ENCODE measurements at regions not wholly inside any gene's neighbourhood (a gene's known extent, or its start where the extent isn't known, plus 50 kb on each side); places are given as distances from the start of the nearest gene placed in this dataset.
"Not testable (repeated sequence)": the region's sequence is repeated elsewhere in the genome, so short reads cannot be mapped to it uniquely, and the experiment has no call there.

DNA sequence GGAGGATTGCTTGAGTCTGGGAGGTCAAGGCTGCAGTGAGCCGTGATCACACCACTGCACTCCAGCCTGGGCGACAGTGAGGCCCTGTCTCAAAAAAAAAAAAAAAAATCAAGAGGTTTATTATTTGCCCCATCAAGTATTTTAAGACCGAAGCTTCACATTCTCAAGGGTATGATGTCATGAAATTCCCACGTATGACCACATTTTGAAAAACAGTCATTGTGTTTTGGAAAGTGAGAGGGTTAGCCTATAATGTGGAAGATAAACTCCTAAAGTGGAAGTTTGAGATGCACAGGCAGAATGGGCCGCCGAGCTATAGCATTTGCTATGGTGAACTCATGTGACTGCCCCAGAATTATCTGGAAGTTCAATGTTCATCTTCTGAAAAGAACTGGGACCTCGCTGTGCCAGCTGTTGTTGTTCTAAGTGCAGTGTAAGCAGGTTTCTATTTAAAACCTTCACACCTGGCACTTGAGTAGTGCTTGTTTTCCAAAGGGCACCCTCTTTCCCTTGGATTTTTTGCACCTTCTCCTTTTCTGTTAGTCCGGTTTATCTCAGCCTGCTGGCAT lies 96.9 kb upstream of the SLC25A33 start:
- DNase-seq, result peak; percentile 97

GRCh38 chr1:9442986-9443385 lies 96.3 kb upstream of the SLC25A33 start:
- DNase-seq, result no peak

- peak; percentile 34 for DNase-seq
These were observed 95.3 kb upstream of the SLC25A33 start for GRCh38 chr1:9443913-9444445.

DNA sequence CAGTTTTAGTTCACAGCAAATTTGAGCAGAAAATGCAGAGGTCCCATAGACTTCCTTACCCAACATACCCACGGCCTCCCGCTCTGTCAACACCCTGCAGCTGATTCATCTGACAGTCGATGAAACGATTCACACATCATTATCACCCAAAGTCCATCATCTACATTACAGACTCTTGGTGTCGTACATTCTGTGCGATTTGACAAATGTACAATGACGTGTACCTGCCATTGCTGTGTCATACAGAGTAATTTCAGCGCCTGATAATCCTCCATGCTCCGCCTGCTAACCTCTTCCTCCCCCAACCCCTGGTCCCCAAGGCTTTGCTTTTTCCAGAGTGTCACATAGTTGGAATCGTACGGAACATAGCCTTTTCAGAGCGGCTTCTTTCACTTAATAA lies 94.7 kb upstream of the SLC25A33 start:
- no peak for DNase-seq

- not testable (repeated sequence) for DNase-seq
These were observed 94.2 kb upstream of the SLC25A33 start for GRCh38 chr1:9445081-9445480.

DNA sequence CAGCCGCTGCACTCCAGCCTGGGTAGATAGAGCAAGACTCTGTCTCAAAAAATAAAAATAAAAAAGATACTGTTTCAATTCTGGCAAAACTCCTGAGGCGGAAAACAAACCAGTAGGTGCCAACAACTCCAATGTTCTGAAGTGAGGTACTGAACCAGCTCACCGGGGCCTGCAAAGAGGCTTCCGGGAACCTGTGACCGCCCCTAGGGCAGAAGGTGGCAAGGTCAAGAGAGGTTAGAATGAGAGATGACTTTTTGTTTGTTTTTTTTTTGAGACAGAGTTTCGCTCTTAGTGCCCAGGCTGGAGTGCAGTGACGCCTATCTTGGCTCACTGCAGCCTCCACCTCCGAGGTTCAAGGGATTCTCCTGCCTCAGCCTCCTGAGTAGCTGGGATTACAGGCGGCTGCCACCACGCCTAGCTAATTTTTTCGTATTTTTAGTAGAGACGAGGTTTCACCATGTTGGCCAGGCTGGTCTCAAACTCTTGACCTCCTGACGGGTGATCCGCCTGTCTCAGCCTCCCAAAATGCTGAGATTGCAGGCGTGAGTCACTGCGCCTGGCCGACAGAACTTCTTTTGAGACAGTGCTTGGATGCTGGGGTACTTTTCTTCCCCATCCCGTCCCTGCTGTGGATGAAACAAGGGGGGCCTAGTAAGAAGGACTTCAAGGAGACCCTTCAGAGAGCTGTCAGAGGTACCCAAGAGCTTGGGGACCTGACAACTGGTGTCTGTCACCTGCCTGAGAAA lies 91.9 kb upstream of the SLC25A33 start:
- DNase-seq, result no peak

DNA sequence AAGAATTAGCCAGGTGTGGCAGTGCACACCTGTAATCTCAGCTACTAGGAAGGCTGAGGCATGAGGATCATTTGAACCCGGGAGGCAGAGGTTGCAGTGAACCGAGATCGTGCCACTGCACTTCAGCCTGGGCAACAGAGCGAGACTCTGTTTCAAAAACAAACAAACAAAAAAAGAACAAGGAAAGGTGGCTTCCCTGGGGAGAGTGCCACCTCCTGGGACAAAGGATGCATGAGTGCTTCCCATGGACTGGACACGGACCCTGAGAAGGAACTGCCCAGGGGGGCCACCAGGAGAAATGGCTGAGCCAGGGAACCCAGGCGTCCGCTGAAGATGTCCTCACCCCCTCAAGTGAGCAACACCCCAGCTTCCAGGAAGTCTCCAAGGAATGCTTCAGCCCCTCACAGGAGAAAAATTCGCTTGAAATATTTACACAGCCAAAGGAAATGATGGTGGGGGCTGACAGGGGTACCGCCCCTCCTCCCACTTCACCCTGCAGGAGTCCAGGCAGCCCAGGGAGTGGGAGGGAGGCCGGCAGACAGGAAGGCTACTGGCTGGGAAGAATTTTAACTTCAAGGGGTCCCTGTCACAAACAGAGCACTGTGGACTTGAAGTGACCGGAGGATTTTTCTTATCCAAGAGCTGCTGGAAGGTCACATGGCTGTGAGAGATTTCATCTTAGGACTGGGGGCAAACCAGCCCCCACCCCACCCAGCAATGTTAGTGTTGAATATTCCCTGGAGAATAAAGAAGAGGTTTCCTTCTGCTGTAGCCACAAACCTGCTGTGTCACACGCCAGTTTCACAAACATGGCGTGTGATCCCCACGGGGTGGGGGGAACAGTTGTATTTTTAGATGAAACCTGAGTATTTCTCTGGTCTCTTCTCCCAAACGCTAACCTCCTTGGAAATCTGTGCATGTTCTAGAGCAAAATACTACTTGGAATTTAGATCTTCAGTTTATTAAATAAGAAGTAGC lies 90.8 kb upstream of the SLC25A33 start:
- no peak for DNase-seq

DNA sequence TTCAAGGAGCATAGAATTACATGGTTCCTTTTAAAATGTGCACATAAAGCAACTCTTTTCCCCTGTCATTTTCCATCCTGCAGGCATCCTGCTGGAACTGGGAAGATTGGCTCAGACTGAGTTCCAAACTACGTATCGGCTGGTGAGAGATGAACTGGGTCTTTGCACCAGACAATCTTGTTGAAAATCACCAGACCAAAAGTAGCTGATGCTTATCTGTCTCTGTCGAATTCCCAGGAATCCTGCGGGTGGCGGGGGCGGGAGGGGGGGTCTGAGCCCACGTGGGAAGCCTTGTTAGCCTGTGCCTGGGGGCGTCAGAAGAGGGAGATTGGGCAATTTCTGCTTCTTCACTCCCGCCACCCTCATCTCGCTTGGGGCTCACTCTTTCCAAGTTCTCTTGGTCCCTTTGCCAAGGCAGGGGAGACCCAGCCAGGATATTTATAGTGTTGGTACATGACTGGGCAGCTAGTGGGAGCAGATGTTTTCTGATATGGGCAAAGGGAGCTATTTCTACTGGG lies 90.1 kb upstream of the SLC25A33 start:
- DNase-seq, result no peak

GRCh38 chr1:9449976-9450696 lies 89.1 kb upstream of the SLC25A33 start:
- no peak for DNase-seq

DNA sequence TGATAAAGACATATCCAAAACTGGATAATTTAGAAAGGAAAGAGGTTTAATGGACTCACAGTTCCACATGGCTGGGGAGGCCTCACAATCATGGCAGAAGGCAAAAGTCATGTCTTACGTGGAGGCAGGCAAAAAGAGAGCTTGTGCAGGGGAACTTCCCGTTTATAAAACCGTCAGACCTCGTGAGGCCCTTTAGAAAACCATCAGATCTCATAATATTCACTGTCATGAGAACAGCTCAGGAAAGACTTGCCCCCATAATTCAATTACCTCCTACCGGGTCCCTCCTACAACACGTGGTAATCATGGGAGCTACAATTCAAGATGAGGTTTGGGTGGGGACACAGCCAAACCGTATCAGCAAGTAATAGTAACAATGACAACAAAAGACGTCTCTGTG lies 88.2 kb upstream of the SLC25A33 start:
- DNase-seq, result no peak

DNA sequence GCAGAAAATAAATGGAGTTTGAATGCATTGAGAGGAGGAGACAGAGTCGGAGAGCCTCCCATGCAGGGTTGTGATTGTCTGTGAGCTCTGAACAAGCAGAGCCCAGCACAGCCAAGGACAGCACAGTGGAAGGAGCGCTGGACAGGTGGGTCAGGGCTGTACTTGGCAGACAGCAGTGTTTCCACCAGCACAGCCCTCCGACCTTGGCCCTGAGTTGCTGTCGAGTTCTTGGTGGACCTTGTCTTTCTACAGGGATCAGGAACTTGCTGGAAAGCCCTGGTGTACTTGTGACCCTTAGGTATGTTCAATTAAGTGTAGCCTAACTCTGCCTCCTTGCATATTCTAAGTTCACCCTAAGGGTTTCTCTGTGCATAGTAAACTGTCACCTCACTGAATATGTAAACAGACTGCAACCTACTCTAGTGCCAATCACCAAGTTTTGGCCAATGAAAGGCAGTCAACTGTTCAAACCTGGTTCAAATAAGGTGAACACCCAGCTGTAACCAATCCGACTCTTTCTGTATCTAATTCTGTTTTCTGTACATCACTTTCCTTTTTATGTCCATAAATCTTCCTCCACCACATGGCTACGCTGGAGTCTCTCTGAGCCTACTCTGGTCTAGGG lies 86.6 kb upstream of the SLC25A33 start:
- no peak for DNase-seq

DNA sequence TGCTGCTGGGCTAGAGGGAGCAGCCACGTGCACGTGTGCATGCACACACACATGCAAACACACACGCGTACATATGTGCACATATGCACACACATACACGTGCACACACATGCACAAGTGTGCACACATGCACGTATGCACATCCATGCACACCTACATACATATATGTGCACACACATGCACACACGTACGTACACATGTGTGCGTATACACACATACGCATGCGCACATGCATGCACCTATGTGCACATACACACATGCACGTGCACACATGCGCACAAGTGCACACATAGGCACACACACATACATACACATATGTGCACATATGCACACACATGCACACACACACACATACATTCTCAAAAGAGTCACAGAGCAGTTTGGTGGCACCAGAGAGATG lies 85.9 kb upstream of the SLC25A33 start:
- no peak for DNase-seq

DNA sequence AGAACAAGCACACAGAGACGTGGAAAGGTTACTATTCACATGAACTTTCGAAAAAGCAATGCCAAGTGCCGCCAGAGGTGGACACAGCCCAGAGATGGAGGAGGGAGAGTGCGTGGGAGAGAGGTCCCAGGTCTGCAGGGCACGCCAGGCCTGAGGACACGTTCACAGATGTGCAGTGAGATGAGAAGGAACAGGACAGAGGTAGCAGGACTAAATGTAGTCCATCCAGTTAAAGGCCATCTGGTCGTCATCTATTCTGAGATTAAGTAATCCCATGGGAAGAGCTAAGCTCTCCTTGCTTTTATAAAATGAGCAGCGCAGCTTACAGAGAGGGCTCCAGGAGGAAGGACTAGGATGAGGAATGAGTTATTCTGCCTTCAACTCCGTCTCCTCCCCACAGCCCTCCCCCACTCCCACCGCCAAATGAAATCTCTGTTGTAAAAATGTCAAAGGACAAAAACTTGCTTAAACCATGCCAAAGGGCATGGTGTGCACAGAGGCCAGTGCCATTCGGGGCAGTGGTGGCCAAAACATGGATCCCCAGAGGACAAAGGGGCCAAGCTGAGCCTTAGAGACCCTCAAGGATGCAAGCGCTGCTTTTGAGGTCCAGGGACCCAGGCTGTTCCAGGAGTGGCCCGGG lies 85.4 kb upstream of the SLC25A33 start:
- no peak for DNase-seq

DNA sequence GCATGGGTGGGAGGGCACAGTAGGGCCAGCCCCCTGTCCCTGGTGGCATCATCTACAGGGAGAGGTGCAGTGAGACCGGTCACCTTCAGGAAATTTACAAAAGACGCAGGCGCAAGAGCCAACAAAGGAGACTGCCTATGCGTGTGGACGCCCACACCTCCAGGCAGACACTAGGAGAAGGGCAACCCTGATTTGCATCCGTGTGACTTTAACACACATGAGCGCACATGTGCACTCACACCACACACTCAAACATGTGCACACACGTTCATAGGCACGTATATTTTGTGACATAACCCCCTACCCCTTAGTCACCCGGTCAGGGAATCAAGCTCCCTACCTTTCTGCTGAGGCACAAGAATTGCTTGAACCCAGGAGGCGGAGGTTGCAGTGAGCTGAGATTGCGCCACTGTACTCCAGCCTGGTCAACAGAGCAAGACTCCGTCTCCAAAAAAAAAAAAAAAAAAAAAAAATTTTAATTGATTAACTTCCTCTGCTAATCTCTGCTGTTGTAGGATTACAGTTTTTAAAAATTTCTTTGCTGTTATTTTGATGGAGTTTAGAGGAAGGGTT lies 84.7 kb upstream of the SLC25A33 start:
- DNase-seq, result no peak

DNA sequence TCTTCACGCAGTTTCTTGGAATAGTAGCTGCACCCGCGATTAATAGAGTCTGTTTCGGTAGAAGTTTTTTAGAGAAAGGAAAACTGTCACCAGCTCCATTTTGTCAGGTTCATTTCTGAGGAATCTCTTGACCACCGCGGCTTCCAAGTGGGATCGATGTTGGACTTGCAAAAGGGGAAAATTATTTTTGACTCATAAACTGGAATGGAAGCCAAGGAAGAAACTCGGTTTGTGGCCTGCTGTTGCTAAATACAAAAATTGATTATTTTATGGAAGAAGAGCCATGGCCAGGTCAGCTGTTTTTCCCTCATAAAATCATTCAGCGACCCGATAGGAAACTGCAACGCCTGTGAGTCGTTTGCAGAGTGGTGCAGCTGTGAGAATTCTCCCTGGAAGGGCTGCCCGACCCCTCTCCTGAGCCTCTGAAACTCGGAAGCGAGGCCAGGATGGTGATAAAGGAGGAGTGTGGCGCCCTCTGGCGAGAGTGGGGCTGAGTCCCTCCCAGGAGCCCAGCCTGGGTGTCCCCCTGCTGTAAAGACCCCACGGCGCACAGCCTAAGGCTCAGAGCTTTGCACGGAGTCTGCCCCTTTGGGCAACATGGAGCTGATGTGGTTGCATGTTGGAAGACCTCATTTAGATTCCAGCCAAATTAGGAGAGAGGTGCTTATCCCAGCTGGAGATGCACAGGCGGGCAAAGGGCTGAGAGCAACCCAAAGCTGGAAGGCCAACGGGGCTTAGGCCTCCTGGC lies 83.6 kb upstream of the SLC25A33 start:
- peak; percentile 91 for DNase-seq

DNA sequence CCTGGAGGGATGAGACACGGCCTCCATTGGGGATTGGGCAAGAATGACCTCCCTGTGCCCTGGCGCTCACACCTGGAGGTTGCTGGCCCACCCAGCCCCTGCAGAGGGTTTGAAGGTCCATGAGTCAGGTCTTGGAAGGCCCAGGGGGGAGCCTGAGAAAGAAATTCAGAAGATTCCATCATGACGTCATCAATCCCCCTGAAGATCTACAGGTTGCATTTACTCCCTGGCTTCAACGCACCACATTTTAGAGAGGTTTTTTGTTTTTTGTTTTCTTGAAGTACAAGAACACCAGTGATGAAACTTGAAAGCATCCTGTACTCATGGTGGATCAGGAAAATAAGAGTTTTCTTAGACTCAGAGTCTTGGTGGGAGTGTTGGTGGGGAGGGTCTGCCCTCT lies 82.4 kb upstream of the SLC25A33 start:
- DNase-seq, result no peak

DNA sequence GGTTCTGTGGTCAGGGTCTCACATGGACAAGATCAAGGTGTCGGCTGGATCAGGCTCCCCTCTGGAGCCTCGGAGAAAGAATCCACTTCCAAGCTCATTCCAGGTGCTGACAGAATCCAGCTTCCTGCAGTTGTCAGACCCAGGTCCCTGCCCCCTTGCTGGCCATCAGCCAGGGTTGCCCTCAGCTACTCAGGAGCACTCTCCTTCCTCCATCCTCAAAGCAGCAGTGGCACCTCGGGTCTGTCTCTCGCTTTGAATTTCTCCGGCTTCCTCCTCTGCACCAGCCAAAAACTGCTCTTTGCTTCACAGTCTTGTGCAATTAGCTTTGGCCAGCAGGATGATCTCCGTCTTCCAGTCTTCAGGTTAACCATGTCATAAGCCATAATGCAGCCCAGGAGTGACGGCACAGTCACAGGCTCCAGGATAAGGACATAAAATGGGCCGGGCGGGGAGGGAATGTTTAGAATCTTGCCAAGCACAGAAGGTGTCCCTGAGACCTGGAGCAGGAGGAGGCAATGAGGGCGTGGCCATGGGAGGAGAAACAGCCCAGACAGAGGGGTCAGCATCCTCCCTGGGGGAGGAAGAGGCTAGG lies 79.4 kb upstream of the SLC25A33 start:
- peak; percentile 62 for DNase-seq

- no peak for DNase-seq
These were observed 73.6 kb upstream of the SLC25A33 start for GRCh38 chr1:9465640-9466039.

- peak; percentile 34 for DNase-seq
These were observed 72.2 kb upstream of the SLC25A33 start for GRCh38 chr1:9466780-9467758.
